ENCODE measurements at regions not wholly inside any gene's neighbourhood (a gene's known extent, or its start where the extent isn't known, plus 50 kb on each side); places are given as distances from the start of the nearest gene placed in this dataset.

- peak overlapping the region in 1 of 9 donors; percentile 8 for H3K27ac Mint-ChIP-seq
- DNase-seq: no peak
- H3K27me3 ChIP-seq (ENCODE audit: control insufficient read depth in 2 of 2, insufficient read depth in 2 of 2, low read length in 2 of 2): no peaks in the 10 kb centered on the region
- POLR2A ChIA-PET: no interaction called here
- H3K27me3 Mint-ChIP-seq: peaks cover 0 to 19% (median 0%) of the 10 kb centered on the region in 5 donors
- intact Hi-C loops (cut with micrococcal nuclease): loop anchor here (1.0 to 5.0 kb wide), 4 partner anchors 100 to 711 kb away; no protein-coding TSS in a partner anchor
- CTCF ChIA-PET: interaction anchor here (0.5 to 1.3 kb wide), 4 partner anchors 100 to 338 kb away, joined by 3 to 6 read pairs (median 4); no protein-coding TSS in a partner anchor
- no peaks in the 10 kb centered on the region for H3K36me3 ChIP-seq (ENCODE audit: control insufficient read depth in 2 of 3, insufficient read depth in 3 of 3, low read length in 3 of 3)
- H3K9me3 Mint-ChIP-seq: peaks cover 0 to 5% (median 0%) of the 10 kb centered on the region in 11 donors
- no peaks in the 10 kb centered on the region for H3K9me3 ChIP-seq (ENCODE audit: control insufficient read depth in 2 of 3, low read length in 3 of 3)
- H3K36me3 Mint-ChIP-seq: no peaks in the 10 kb centered on the region
- no peaks in the 10 kb centered on the region for H3K4me1 ChIP-seq (ENCODE audit: control insufficient read depth in 2 of 2, insufficient read depth in 2 of 2, low read length in 2 of 2)
- ATAC-seq: no peak
- H3K4me3 ChIP-seq (ENCODE audit: low read length): no peak overlapping the region
- H3K4me1 Mint-ChIP-seq: peaks cover 0 to 18% (median 5%) of the 10 kb centered on the region in 7 donors
- H3K4me3 Mint-ChIP-seq: no peak overlapping the region
- no peak overlapping the region for H3K27ac ChIP-seq (ENCODE audit: low read depth, low read length)
Measured at GRCh38 chr17:65456368-65457151, 104.9 kb downstream of the AXIN2 start.

DNA sequence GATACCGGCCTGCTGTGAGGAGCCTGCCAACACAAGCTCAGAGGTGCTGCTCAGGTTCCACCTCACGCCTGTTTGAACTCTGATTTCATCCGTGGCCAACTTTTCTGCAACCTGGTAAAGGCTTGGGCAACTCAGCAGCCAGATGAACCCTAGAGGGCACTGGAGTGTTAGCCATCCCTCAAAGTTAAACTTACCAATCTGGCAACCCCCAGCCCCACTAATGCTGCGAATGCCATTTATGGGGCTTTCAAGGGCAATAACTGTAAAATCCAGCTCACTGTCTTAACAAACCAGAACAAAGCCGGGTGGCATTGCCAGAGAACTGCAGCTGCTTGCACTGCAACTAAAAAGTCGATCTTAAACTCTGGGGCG lies 105.5 kb downstream of the AXIN2 start:
- intact Hi-C loops (cut with micrococcal nuclease): loop anchor here (1.0 to 5.0 kb wide), 4 partner anchors 100 to 711 kb away; no protein-coding TSS in a partner anchor
- no peaks in the 10 kb centered on the region for H3K27me3 ChIP-seq (ENCODE audit: control insufficient read depth in 2 of 2, insufficient read depth in 2 of 2, low read length in 2 of 2)
- Mint-ChIP-seq H3K4me3 (no peak overlapping the region), H3K36me3 (peaks cover 0 to 4% (median 0%) of the 10 kb centered on the region in 5 donors), H3K9me3 (peaks cover 0 to 7% (median 0%) of the 10 kb centered on the region in 11 donors), H3K27ac (peak overlapping the region in 1 of 9 donors; percentile 22), H3K27me3 (peaks cover 0 to 18% (median 0%) of the 10 kb centered on the region in 5 donors), H3K4me1 (peaks cover 0 to 18% (median 5%) of the 10 kb centered on the region in 7 donors)
- ChIA-PET CTCF (interaction anchor here (0.5 to 1.3 kb wide), 5 partner anchors 100 to 342 kb away, joined by 3 to 6 read pairs (median 3); no protein-coding TSS in a partner anchor), POLR2A (no interaction called here)
- no peaks in the 10 kb centered on the region for H3K9me3 ChIP-seq (ENCODE audit: control insufficient read depth in 2 of 3, low read length in 3 of 3)
- no peak overlapping the region for H3K4me3 ChIP-seq (ENCODE audit: low read length)
- no peak overlapping the region for H3K27ac ChIP-seq (ENCODE audit: low read depth, low read length)
- H3K4me1 ChIP-seq (ENCODE audit: control insufficient read depth in 2 of 2, insufficient read depth in 2 of 2, low read length in 2 of 2): no peaks in the 10 kb centered on the region
- peak; percentile 60 for ATAC-seq
- peak in 7 of 9 donors; percentile 28 to 63 (median 48) for DNase-seq
- H3K36me3 ChIP-seq (ENCODE audit: control insufficient read depth in 2 of 3, insufficient read depth in 3 of 3, low read length in 3 of 3): no peaks in the 10 kb centered on the region

GRCh38 chr17:65455154-65455971 lies 106.1 kb downstream of the AXIN2 start:
- peaks cover 0 to 17% (median 0%) of the 10 kb centered on the region in 5 donors for H3K27me3 Mint-ChIP-seq
- no peaks in the 10 kb centered on the region for H3K4me1 ChIP-seq (ENCODE audit: control insufficient read depth in 2 of 2, insufficient read depth in 2 of 2, low read length in 2 of 2)
- no peak for DNase-seq
- H3K9me3 ChIP-seq (ENCODE audit: control insufficient read depth in 2 of 3, low read length in 3 of 3): no peaks in the 10 kb centered on the region
- peaks cover 0 to 18% (median 5%) of the 10 kb centered on the region in 7 donors for H3K4me1 Mint-ChIP-seq
- H3K4me3 ChIP-seq (ENCODE audit: low read length): no peak overlapping the region
- H3K36me3 Mint-ChIP-seq: peaks cover 0 to 6% (median 0%) of the 10 kb centered on the region in 5 donors
- peak overlapping the region in 1 of 9 donors; percentile 33 for H3K27ac Mint-ChIP-seq
- H3K27me3 ChIP-seq (ENCODE audit: control insufficient read depth in 2 of 2, insufficient read depth in 2 of 2, low read length in 2 of 2): no peaks in the 10 kb centered on the region
- intact Hi-C loops (cut with micrococcal nuclease): loop anchor here in 1 of 2 donors (5.0 kb wide), 1 partner anchor 712 kb away; no protein-coding TSS in a partner anchor
- H3K4me3 Mint-ChIP-seq: no peak overlapping the region
- H3K36me3 ChIP-seq (ENCODE audit: control insufficient read depth in 2 of 3, insufficient read depth in 3 of 3, low read length in 3 of 3): no peaks in the 10 kb centered on the region
- POLR2A ChIA-PET: no interaction called here
- H3K27ac ChIP-seq (ENCODE audit: low read depth, low read length): no peak overlapping the region
- no peak for ATAC-seq
- CTCF ChIA-PET: interaction anchor here (0.6 to 1.0 kb wide), 3 partner anchors 15 to 343 kb away, joined by 3 to 4 read pairs (median 3); no protein-coding TSS in a partner anchor
- peaks cover 0 to 7% (median 0%) of the 10 kb centered on the region in 11 donors for H3K9me3 Mint-ChIP-seq

- no peaks in the 10 kb centered on the region for H3K4me1 ChIP-seq (ENCODE audit: control insufficient read depth in 2 of 2, insufficient read depth in 2 of 2, low read length in 2 of 2)
- H3K27me3 ChIP-seq (ENCODE audit: control insufficient read depth in 2 of 2, insufficient read depth in 2 of 2, low read length in 2 of 2): no peaks in the 10 kb centered on the region
- Mint-ChIP-seq H3K9me3 (peaks cover 0 to 9% (median 5%) of the 10 kb centered on the region in 11 donors), H3K4me3 (no peak overlapping the region), H3K4me1 (peaks cover 0 to 14% (median 4%) of the 10 kb centered on the region in 7 donors), H3K27me3 (peaks cover 0 to 15% (median 0%) of the 10 kb centered on the region in 5 donors), H3K36me3 (peaks cover 0 to 6% (median 3%) of the 10 kb centered on the region in 5 donors), H3K27ac (no peak overlapping the region)
- H3K4me3 ChIP-seq (ENCODE audit: low read length): no peak overlapping the region
- H3K9me3 ChIP-seq (ENCODE audit: control insufficient read depth in 2 of 3, low read length in 3 of 3): no peaks in the 10 kb centered on the region
- ChIA-PET POLR2A (interaction anchor here (0.6 kb wide), 1 partner anchor 1295 kb away, joined by 3 read pairs; no protein-coding TSS in a partner anchor), CTCF (no interaction called here)
- H3K36me3 ChIP-seq (ENCODE audit: control insufficient read depth in 2 of 3, insufficient read depth in 3 of 3, low read length in 3 of 3): no peaks in the 10 kb centered on the region
- intact Hi-C loops (cut with micrococcal nuclease): no loop called here
- no peak for DNase-seq
- H3K27ac ChIP-seq (ENCODE audit: low read depth, low read length): no peak overlapping the region
- no peak for ATAC-seq
Measured at GRCh38 chr17:65453204-65453931, 108.1 kb downstream of the AXIN2 start.

- Histone ChIP-seq H3K4me1 (ENCODE audit: control insufficient read depth in 2 of 2, insufficient read depth in 2 of 2, low read length in 2 of 2) (no peaks in the 10 kb centered on the region), H3K9me3 (ENCODE audit: control insufficient read depth in 2 of 3, low read length in 3 of 3) (no peaks in the 10 kb centered on the region), H3K4me3 (ENCODE audit: low read length) (no peak overlapping the region), H3K36me3 (ENCODE audit: control insufficient read depth in 2 of 3, insufficient read depth in 3 of 3, low read length in 3 of 3) (no peaks in the 10 kb centered on the region), H3K27ac (ENCODE audit: low read depth, low read length) (no peak overlapping the region), H3K27me3 (ENCODE audit: control insufficient read depth in 2 of 2, insufficient read depth in 2 of 2, low read length in 2 of 2) (no peaks in the 10 kb centered on the region)
- Mint-ChIP-seq H3K4me3 (no peak overlapping the region), H3K27ac (no peak overlapping the region), H3K27me3 (peaks cover 0 to 19% (median 0%) of the 10 kb centered on the region in 5 donors), H3K36me3 (peaks cover 0 to 6% (median 3%) of the 10 kb centered on the region in 5 donors), H3K4me1 (no peaks in the 10 kb centered on the region), H3K9me3 (peaks cover 0 to 9% (median 5%) of the 10 kb centered on the region in 11 donors)
- DNase-seq: peak in 1 of 9 donors; percentile 4
- ChIA-PET POLR2A (no interaction called here), CTCF (no interaction called here)
- no peak for ATAC-seq
- intact Hi-C loops (cut with micrococcal nuclease): no loop called here
Measured at GRCh38 chr17:65449495-65449894, 112.0 kb downstream of the AXIN2 start.

DNA sequence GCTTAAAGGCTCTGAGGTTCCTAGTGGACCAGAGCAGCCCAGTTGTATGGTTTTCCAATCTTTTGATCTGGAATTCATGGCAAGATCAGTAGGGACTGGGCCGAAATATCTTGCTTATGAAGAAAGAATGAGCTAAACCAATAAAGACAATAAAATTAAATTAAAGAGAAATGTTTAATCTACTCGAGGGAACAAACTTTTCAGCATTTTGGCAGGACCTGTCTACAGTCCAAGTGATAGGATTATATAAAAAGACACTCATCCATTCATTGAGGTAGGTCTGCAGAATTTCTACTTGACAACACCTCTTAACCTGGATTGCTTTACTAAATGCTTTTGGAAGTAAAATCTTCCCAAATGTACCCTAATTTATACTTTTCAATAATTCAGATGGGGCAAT lies 113.6 kb downstream of the AXIN2 start:
- Histone ChIP-seq H3K4me1 (ENCODE audit: control insufficient read depth in 2 of 2, insufficient read depth in 2 of 2, low read length in 2 of 2) (no peaks in the 10 kb centered on the region), H3K36me3 (ENCODE audit: control insufficient read depth in 2 of 3, insufficient read depth in 3 of 3, low read length in 3 of 3) (no peaks in the 10 kb centered on the region), H3K9me3 (ENCODE audit: control insufficient read depth in 2 of 3, low read length in 3 of 3) (no peaks in the 10 kb centered on the region), H3K4me3 (ENCODE audit: low read length) (no peak overlapping the region), H3K27ac (ENCODE audit: low read depth, low read length) (no peak overlapping the region), H3K27me3 (ENCODE audit: control insufficient read depth in 2 of 2, insufficient read depth in 2 of 2, low read length in 2 of 2) (no peaks in the 10 kb centered on the region)
- ChIA-PET POLR2A (no interaction called here), CTCF (no interaction called here)
- H3K27ac Mint-ChIP-seq: no peak overlapping the region
- H3K9me3 Mint-ChIP-seq: peaks cover 0 to 13% (median 5%) of the 10 kb centered on the region in 11 donors
- no peak overlapping the region for H3K4me3 Mint-ChIP-seq
- peaks cover 4 to 23% (median 6%) of the 10 kb centered on the region in 5 donors for H3K27me3 Mint-ChIP-seq
- intact Hi-C loops (cut with micrococcal nuclease): no loop called here
- no peak for DNase-seq
- no peaks in the 10 kb centered on the region for H3K4me1 Mint-ChIP-seq
- peaks cover 0 to 6% (median 3%) of the 10 kb centered on the region in 5 donors for H3K36me3 Mint-ChIP-seq
- ATAC-seq: no peak

Measured in naive thymus-derived CD4-positive, alpha-beta T cell (primary cell).